GM21723 (cell line): ENCODE measurements at regions not wholly inside any gene's neighbourhood (a gene's known extent, or its start where the extent isn't known, plus 50 kb on each side); places are given as distances from the start of the nearest gene placed in this dataset.

ENCODE experiments used
- ATAC-seq: cut with Tn5 transposase; IDR thresholded peaks from one replicate; pipeline ENCODE4 v1.9.1; 2021; ENCODE audit warnings: mild to moderate bottlenecking, moderate library complexity; ENCODE audit not compliant: unreplicated experiment

DNA sequence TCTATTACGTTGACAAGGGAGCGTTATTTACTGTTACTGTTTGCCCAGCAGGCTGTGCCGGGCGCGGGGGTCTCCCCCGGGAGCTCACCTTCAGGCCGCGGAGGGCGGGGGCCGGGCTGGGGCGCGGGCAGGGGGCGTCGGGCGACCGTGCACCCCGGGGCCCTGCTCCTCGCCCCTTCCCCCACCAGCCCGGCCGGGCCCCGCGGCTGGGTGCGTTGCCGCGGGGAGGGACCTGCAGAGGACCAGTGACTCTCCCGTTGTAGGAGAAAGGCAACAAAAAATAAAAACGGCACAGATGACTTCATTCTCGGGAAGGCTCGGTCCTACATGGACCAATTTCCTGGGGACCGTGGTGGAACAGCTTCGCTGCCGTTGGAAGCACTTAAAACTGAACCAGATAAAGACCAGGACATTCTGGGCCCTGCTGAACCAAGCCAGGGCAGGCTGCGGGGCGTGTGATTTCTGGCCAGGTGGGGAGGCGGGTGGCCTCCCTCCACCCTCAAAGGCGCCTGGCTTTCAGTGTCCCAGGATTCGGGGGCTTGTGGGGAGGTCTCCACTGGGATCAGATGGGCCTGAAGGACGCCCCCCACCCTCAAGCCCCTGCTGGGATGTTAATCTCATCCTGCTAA, 57.4 kb downstream of the IGLL1 start:
- ATAC-seq: no peak

DNA sequence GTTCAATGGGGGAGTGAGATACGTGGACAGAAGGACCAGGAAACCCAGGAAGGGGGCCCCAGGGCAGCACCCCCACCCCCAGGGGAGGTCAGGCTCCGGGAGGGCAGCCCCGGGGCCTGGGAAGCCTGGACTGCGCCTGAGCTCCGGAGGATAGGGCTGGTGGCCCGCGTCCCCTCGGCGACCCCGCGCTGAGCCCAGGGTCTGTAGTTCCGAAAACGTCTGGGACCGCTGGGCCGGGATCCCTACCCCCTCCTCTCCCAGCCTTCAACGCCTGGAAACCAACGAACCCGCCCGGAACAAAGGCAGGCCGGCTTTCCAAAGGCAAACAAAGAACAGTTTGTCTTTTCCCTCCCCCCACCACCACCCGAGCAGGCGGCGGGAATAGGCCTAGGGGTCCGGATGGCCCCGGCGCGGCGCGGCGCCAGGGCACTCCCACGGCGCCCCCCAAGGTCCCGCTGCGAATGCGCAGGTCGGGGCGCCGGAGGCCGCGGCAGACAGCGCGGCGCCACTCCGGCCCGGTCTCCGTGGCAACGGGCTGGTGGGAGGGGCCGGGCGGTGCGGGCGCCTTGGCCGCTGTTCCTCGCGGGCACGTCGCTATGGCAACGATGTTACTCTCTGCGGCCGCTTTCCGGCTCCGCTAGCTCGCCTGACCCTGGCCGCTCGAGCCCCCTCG, 58.5 kb downstream of the IGLL1 start:
- peak; percentile 78 for ATAC-seq

DNA sequence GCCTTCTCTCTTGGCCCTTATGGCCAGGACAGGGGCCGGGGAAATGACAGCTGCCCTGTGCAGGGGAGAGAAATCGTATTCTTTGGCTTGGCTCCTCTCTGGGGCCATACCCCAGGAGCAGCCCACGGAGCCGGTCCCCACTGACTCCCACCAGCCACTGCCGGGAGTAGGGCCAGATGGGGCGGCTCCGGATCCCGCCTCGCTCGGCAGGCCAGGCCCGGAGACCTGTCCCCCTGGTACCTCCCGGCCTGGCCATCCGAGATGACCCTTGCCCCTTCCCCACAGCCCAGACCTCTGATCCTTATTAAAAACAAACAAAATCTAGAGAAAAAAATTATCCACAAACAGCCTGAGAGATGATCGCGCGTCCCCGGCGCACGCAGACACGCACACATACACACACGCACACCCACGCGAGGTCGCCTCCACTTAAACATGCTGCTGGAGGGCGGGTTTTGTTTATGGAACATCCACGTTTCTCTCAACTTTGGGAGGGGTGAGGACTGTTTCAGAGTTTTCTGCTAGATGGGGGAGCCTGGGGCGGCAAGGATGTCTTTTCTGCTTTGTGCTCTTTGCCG, 59.1 kb downstream of the IGLL1 start:
- ATAC-seq: no peak

DNA sequence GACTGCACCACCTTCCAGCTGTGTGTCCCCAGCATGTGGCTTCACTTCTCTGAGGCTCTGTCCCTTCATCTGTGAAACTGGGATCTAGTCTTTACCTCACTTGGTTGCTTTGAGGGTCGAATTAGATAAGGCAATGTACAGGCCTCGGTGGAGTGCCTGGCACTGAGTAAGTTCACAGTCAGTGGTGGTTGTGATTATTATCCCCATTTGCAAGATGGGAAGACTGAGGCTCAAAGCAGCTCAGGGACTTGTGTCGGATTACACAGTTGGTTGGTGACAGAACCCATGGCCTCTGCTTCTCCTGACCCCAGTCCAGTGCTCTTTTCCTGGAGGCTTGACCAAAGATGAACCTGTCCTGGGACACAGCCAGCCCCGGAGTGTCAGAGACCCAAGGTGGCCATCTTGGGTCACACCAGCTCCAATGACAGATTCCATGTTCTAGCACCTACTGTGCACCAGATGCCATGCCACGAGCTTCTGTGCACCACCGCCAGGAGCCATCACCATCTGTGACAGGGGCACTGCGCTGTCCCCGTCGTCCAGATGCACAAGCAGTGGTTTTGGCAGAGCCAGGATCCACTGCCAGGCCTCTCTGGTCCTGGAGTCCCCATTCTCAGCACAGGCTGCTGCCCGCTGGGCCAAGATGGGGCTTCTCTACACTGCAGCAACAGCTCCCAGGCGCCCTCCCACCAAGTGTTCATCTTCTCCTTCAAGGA, 60.5 kb downstream of the IGLL1 start:
- ATAC-seq: no peak

DNA sequence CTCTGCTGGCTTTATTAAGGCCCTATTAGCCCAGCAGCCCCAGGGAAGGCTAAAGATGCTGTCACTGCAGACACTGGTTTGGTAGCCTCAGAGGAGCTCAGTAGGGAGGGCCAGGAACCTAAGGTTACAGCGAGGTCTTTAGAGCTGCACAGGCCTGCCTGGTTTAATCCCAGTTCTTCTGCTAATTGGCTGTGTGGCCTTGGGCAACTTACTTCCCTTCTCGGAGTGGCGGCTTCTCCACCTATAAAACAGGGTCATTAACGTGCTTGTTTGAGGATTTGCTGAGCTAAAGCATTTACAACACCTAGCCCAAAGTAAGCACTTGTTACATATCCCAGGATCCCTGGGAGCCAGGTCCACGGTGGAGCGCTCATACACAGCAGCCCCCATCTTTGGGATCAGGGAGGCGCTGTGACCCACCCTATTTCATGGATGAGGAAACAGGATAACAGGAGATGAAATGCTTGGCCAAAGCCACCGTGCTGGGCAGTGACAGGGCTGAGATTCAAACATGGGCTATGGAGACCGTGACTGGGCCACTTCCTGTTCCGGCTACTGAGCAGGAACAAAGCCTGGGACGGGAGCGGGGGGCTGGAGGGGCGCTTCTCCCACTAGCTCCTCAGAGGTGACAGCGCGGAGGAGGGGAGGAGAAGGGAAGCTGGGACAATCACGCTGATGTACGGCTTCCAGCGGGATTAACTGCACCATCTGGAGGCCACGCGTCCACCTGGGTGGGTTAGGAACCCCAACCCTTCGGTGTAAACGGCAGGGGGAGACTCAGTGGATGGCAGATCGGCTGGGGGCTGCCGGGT, 61.5 kb downstream of the IGLL1 start:
- no peak for ATAC-seq

DNA sequence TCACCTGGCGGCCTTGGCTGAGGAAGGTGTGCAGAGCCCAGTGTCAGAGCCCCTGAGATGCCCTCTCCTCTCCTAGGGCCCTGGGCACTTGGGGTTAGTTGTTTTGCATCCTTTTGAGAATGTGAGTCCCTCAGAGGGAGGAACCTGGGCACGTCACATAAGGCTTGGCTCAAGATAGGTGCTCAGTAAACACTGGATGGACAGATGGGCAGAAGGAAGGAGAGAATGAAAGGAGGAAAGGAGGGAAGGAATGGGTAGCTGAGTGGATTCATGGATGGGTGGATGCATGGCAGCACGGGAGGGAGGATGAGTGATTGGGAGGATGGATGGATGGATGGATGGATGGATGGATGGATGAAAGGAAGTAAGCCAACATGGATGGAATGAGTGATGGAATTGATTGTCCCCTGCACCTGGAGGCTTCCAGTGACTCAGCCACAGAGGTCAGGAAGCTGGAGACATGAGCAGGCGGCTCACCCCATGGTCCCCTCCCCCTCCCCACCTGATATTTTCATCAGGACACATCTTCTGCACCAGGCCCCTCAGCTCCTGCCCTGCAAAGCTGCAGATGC, 62.2 kb downstream of the IGLL1 start:
- no peak for ATAC-seq

DNA sequence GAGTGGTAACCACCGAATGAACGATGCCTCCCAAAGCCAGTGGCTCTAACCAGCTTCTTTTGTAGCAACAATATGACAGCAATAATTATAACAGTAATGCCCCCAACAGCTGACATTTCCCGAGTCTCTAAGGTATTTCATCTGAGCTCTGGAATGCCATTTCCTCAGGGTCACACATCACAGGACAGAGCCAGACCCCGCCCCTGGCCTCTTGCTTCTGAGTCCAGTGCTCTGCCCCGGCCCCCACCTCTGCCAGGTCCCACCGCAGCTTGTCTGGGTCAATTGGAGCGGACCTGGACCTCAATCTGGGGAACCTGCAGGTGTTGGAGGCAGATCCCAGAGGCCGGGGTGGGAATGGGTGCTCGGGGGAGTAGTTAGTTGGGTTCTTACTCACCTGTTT, 63.8 kb downstream of the IGLL1 start:
- ATAC-seq: no peak

DNA sequence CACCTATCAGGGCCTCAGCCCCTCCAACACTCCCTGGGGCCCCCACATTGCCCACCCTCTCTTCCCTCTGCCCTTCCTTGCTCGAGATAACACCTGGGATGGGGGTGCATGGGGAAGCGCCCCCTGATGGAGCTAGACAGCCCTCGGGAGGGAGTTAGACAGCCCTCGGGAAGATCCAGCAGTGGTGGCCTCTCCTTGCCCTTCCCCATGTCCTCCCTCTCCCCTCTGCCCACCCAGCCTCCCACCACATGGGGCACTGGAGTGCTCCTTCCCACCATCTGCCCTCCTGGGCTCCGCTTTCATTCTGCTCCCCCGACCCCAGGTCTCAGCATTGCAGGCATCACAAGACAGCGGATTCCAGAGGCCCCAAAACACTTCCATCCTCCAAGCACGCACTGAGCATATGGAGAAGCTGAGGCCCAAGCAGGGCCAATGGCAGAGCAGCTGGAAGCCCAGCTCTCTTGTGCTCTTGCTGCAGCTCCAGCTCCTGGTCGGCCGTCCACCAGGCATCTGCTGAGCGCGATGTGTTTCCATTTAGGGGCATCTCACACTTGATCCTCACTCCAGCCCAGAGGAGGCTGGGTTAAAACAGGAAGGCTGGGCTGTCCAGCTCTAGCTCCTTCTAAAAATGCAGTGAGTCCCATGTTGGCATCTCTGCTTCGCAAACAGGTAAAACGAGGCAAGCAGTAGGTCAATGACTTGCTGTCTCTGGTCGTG, 65.6 kb downstream of the IGLL1 start:
- ATAC-seq: no peak

DNA sequence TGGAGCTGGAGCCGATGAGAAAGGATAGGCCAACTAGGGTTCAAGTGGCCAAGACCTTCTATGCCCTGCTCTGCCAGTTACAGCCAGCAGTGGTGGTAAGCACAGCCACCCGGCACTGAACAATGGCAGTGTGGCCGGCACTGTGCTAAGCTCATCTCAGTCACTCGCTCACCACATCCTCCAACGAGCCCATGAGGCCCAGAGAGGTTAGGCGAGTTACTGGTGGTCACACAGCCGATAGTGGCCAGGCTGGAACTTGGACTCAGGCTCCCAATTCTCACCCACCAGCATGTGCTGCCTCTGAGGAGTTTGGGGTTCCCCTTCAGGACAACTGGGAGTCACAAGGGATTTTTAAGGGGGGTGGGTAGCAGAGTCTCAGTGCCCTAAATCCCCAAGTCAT, 66.4 kb downstream of the IGLL1 start:
- no peak for ATAC-seq

DNA sequence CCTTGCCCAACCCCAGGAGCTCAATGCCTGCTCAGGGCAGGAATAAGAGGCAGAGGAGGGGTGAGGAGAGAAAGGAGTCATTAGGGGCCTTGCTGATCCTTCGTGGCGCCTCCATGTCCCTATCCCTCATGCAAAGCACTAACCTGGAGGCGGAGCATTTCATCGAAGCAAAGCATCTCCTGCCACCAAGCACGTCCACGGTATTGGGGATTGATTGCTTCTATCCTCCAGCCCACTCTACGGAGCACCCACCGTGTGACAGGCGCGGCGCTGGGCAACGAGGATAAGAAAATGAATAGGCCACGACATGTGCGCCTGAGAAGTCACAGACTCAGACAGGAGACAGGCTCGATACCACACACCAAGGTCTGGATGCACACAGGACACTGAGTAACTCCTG, 67.0 kb downstream of the IGLL1 start:
- ATAC-seq: no peak

DNA sequence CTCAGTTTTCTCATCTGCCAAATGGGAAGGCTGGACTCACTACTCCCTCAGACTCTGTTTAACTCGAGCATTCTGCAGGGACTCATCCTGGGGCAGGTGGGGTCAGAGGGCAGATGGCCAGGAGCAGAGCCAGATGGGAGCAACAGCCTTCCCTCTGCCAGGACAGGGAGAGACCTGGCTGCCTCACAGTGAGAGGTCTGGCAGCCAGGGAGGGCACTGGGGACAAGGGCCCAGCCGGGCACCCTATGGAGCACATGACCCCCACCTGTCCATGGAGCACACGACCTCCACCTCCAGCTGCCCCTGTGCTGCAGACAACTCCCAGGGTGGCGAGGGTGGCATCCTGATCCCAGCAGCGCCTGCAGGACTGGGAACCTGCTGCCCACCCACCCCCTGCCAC, 67.4 kb downstream of the IGLL1 start:
- ATAC-seq: no peak

DNA sequence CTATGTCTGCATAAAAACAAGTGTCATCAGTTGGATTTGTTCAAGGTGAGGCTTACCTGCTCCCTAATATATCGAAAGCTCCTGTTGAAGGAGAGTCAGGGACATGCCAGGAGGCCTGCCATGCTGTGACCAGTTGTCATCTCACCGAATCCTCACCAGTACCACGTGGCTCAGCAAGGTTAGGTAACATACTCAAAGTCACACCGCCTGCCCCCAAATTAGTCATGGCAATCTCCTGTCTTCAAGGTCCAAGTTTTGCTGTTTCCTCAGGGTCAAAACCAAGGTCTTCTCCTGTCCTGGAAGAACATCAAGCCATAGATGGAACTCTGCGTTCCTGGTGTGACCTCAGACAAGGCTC, 67.8 kb downstream of the IGLL1 start:
- no peak for ATAC-seq

DNA sequence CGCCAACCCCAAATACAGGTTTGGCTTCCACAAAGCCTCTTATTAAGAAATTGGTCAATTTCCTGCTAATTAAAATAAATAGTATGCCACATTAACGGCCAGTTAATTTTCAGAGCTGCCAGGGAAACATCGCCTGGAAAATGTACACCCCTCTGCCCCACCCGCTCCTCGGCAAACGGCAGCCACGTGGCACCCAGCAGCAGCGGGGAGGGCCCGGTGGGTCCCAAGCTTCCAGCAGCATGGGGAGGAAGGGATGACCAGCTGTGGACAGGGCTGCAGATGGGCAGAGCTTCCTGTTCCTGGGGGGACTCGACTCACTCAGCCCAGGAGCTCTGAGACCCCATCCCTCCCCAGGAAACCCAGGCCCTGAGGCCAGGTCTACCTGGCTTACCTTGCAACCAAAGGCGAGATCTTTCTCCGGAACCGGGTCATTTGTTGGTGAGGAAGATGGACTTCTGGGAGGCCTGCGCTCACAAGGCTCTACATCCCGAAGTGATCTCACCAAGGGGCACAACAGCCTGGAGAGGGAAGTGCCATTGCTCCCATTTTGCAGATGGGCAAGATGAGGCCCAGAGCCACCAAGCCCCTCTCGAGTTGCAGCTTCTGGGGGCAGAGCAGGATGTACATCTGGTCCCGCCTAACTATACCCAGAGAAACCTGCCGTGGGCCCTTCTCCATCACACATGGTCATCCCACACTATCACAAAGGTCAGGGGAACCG, 68.3 kb downstream of the IGLL1 start:
- ATAC-seq: no peak

DNA sequence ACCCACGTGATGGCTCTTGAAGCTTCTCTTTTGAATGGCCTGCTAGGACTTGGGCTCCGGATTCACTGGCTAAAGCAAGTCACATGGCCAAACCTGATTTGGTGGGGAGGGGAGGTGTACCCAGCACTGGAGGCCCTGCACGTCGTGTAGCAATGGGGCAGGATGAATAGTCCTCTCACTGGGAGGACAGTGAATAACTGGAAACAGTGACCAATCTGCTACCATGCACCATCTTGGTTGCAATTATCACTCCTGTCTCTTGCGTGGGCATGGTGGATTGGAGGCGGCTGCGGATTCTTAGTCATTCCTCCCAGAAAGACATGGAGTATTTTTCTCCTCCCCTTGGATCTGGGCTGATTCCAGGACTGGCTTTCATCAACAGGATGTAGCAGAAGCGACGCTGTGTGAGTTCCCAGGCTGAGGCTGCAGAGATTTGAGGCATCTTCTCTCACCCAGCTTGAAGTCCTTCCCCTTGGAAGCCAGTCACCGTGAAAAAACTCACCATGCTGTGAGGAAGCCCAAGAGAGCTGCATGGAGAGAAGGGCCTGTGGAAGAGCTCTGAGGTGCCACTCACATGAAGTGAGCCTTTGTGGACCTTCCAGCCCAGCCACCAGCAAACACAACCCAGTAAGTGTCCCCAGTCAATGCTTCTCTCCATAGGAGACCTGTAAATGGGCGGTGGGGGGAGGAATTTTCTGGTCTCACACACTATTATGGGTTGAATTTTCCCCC, 70.4 kb downstream of the IGLL1 start:
- no peak for ATAC-seq

DNA sequence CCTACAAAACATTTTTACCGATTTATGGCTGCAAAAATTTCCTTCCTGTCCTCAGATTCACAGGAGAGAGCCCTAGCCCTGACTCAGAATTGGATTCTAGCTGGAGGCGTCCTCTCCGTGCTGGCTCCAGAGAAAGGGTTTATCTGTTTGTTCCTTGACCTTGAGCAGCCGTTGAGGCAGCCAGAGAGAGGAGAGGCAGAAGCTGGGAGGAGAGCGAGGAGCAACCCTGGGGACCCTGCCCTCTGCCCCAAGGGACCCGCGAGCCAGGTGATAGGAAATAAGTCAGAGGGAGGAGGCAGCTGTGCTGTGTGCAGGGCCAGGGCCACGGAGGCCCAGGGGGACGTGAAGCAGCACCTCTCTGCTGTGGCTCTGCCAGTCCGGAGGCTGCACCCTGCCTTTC, 75.6 kb downstream of the IGLL1 start:
- ATAC-seq: no peak

DNA sequence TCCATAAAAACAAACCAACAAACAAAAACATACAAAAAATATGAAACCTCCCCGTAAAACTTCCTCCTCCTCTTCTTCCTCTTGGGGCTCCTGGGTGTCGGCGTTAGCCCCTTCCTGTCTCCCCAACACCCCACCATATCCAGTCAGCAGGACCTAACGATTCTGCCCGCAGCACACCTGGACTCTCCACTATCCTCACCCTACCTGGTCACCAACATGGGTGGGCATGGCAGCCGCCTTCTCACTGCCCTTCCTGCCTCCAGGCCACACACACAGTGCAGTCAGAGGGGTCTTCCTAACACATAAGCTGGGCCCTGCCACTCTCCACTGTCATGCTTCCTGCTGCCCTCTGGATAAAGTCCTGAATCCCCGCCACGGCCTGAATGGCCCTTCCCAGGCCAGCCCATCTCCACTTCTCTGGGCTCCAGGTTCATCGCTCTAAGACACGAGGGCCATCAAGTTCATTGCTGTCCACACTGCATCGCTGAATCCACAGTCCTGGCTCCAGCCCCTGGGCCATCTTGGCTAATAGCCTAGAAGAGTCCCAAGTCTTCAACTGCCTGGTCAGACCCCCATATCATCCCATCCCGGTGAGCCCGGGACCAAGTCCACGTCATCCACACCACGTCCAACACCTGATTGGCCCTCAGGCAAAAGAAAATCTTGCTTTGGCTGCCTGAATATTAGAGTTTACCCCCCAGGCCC, 76.2 kb downstream of the IGLL1 start:
- no peak for ATAC-seq

DNA sequence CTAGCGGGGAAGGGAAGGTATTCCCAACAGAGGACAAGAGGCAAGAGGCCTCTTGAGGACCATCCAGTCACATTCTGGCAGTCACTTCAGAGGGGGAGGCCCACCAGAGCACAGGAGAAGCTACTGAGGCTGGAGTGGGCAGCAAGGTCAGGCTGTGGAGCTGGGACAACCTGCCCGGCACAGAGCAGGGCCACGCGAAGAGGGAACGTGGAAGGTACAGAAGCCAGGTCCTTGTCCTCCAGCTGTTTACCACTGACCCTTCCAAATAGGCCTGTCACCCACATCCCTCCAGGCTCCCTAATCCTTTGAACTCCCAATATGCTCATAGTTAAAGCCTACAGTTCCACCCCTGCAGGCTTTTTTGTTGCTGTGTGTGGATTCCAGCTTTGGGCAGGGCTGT, 76.9 kb downstream of the IGLL1 start:
- ATAC-seq: no peak

DNA sequence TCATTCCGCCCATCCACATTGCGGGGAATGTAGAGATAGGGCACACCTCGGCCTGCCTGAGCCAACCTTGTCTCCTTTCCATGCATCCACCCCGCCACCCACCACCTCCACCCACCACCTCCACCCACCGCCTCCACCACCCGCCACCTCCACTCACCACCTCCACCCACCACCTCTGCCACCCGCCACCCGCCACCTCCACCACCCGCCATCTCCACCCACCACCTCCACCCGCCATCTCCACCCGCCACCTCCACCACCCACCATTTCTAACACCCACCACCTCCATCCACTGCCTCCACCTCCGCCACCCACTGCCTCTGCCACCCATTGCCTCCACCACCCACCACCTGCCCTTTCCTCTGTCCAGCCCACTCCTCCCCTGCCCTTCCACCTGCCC, 78.4 kb downstream of the IGLL1 start:
- ATAC-seq: no peak
